Neural cell (in vitro differentiated cells): ENCODE measurements at regions not wholly inside any gene's neighbourhood (a gene's known extent, or its start where the extent isn't known, plus 50 kb on each side); places are given as distances from the start of the nearest gene placed in this dataset.

Experiments used
- H2AFZ ChIP-seq: fragments of 200-600, 300-800 bp; sonication (generic), shearing (Covaris generic); 2 replicates; pipeline ENCODE4 v1.6.0; 2014; ENCODE audit warnings: low read depth, mild to moderate bottlenecking, antibody characterized with exemption, low read length, moderate library complexity
- H3F3A ChIP-seq: fragments of 200-600 bp; shearing (Covaris generic); 2 replicates; pipeline ENCODE4 v1.6.1; 2016; ENCODE audit warnings: mild to moderate bottlenecking, moderate library complexity, mixed read lengths, antibody characterized with exemption, low read length; ENCODE audit not compliant: insufficient read depth, poor library complexity, severe bottlenecking
- H3K27ac ChIP-seq: fragments of 200-600, 300-800 bp; sonication (generic), shearing (Covaris generic); 2 replicates; pipeline ENCODE4 v1.5.1; 2014; ENCODE audit warnings: mild to moderate bottlenecking, low read length, moderate library complexity
- H3K27me3 ChIP-seq: fragments of 300-800, 200-600 bp; sonication (generic), shearing (Covaris generic); 2 replicates; pipeline ENCODE4 v1.6.0; 2014; ENCODE audit warnings: mild to moderate bottlenecking, low read depth, low read length, moderate library complexity; ENCODE audit not compliant: insufficient read depth
- H3K36me3 ChIP-seq: fragments of 300-800, 200-600 bp; sonication (generic), shearing (Covaris generic); 2 replicates; pipeline ENCODE4 v1.5.1; 2014; ENCODE audit warnings: mild to moderate bottlenecking, antibody characterized with exemption, low read length, moderate library complexity; ENCODE audit not compliant: insufficient read depth
- H3K4me2 ChIP-seq: fragments of 300-800, 200-600 bp; sonication (generic), shearing (Covaris generic); 2 replicates; pipeline ENCODE4 v1.6.0; 2014; ENCODE audit warnings: mild to moderate bottlenecking, low read length
- H3K4me3 ChIP-seq: fragments of 300-800, 200-600 bp; sonication (generic), shearing (Covaris generic); 2 replicates; pipeline ENCODE4 v1.5.1; 2014; ENCODE audit warnings: mild to moderate bottlenecking, low read length, moderate library complexity
- H3K79me2 ChIP-seq: fragments of 200-600 bp; shearing (Covaris generic); replicated peaks from 2 replicates; pipeline ENCODE4 v1.6.0; 2014; ENCODE audit warnings: mild to moderate bottlenecking, low read length, moderate library complexity; ENCODE audit not compliant: insufficient read depth
- H3K9ac ChIP-seq: fragments of 300-800, 200-600 bp; sonication (generic), shearing (Covaris generic); 2 replicates; pipeline ENCODE4 v1.6.1; 2016; ENCODE audit warnings: mild to moderate bottlenecking, low read length, mixed read lengths
- H3K9me2 ChIP-seq: fragments of 200-600 bp; shearing (Covaris generic); 2 replicates; pipeline ENCODE4 v1.6.1; 2016; ENCODE audit warnings: mild to moderate bottlenecking, low read length, mixed read lengths; ENCODE audit not compliant: insufficient read depth
- H3K9me3 ChIP-seq: fragments of 200-600, 300-800 bp; sonication (generic), shearing (Covaris generic); 2 replicates; pipeline ENCODE4 v1.6.1; 2016; ENCODE audit warnings: mild to moderate bottlenecking, mixed run types, low read length, moderate library complexity, mixed read lengths
- H4K20me1 ChIP-seq: fragments of 200-600 bp; shearing (Covaris generic); 2 replicates; pipeline ENCODE4 v1.6.1; 2016; ENCODE audit warnings: mild to moderate bottlenecking, mixed run types; ENCODE audit not compliant: insufficient read depth
- EP300 ChIP-seq: fragments of 450-650 bp; conservative IDR thresholded peaks from 2 replicates; pipeline ENCODE4 v1.6.1; 2014; ENCODE audit warnings: antibody characterized with exemption, mild to moderate bottlenecking, moderate library complexity; ENCODE audit not compliant: poor library complexity, severe bottlenecking
- EZH2 ChIP-seq: fragments of 200-600, 300-800 bp; shearing (Covaris generic), sonication (generic); IDR thresholded peaks from 2 replicates; pipeline ENCODE4 v1.6.1; 2014; ENCODE audit warnings: antibody characterized with exemption, low read length, borderline replicate concordance, mild to moderate bottlenecking; ENCODE audit not compliant: insufficient read depth, poor library complexity, severe bottlenecking
- MXI1 ChIP-seq: fragments of 450-650 bp; conservative IDR thresholded peaks from 2 replicates; pipeline ENCODE4 v1.6.1; 2014; ENCODE audit warnings: antibody characterized with exemption, mild to moderate bottlenecking; ENCODE audit not compliant: poor library complexity, severe bottlenecking
- POLR2AphosphoS5 ChIP-seq: IDR thresholded peaks from 2 replicates; pipeline ENCODE4 v1.6.1; 2012
- RAD21 ChIP-seq: fragments of 450-650 bp; conservative IDR thresholded peaks from 2 replicates; pipeline ENCODE4 v1.6.1; 2014; ENCODE audit warnings: antibody characterized with exemption, mild to moderate bottlenecking, moderate library complexity
- REST ChIP-seq: IDR thresholded peaks from 2 replicates; pipeline ENCODE4 v1.6.1; 2012; ENCODE audit warnings: borderline replicate concordance
- SMC3 ChIP-seq: fragments of 450-650 bp; conservative IDR thresholded peaks from 2 replicates; pipeline ENCODE4 v1.6.1; 2014; ENCODE audit warnings: antibody characterized with exemption, mild to moderate bottlenecking, moderate library complexity; ENCODE audit not compliant: poor library complexity
- TAF1 ChIP-seq: IDR thresholded peaks from 2 replicates; pipeline ENCODE4 v1.6.1; 2012; ENCODE audit warnings: low read depth
- TF ChIP-seq, protein P1 (sequence below): fragments of 450-650 bp; IDR thresholded peaks from 2 replicates; pipeline ENCODE4 v1.5.1; 2014; ENCODE audit warnings: antibody characterized with exemption, mild to moderate bottlenecking, moderate library complexity; ENCODE audit not compliant: poor library complexity, severe bottlenecking

- H3K9me2 ChIP-seq: no peaks in the 10 kb centered on the region
- H4K20me1 ChIP-seq: no peaks in the 10 kb centered on the region
- no peaks in the 10 kb centered on the region for H3K79me2 ChIP-seq
- H3K36me3 ChIP-seq: no peaks in the 10 kb centered on the region
- no peak for TF ChIP-seq POLR2AphosphoS5
- no peak for TF ChIP-seq MXI1
- no peak for TF ChIP-seq REST
- TF ChIP-seq, protein P1, sequence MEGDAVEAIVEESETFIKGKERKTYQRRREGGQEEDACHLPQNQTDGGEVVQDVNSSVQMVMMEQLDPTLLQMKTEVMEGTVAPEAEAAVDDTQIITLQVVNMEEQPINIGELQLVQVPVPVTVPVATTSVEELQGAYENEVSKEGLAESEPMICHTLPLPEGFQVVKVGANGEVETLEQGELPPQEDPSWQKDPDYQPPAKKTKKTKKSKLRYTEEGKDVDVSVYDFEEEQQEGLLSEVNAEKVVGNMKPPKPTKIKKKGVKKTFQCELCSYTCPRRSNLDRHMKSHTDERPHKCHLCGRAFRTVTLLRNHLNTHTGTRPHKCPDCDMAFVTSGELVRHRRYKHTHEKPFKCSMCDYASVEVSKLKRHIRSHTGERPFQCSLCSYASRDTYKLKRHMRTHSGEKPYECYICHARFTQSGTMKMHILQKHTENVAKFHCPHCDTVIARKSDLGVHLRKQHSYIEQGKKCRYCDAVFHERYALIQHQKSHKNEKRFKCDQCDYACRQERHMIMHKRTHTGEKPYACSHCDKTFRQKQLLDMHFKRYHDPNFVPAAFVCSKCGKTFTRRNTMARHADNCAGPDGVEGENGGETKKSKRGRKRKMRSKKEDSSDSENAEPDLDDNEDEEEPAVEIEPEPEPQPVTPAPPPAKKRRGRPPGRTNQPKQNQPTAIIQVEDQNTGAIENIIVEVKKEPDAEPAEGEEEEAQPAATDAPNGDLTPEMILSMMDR: no peak
- TF ChIP-seq EP300: no peak
- TF ChIP-seq SMC3: no peak
- TF ChIP-seq TAF1: no peak
- TF ChIP-seq EZH2: no peak
- no peak for TF ChIP-seq RAD21
- peaks cover 1% of the 10 kb centered on the region for H3K9me3 ChIP-seq
- no peak overlapping the region for H3K27ac ChIP-seq
- no peak overlapping the region for H2AFZ ChIP-seq
- no peaks in the 10 kb centered on the region for H3F3A ChIP-seq
- no peak overlapping the region for H3K4me2 ChIP-seq
- no peak overlapping the region for H3K4me3 ChIP-seq
- no peak overlapping the region for H3K9ac ChIP-seq
- H3K27me3 ChIP-seq: no peaks in the 10 kb centered on the region
Measured at GRCh38 chr21:32112195-32112594, 166.7 kb downstream of the MIS18A start.

GRCh38 chr21:32108566-32108965 lies 170.3 kb downstream of the MIS18A start:
- H3K4me2 ChIP-seq: no peak overlapping the region
- H3K9ac ChIP-seq: no peak overlapping the region
- H3K27ac ChIP-seq: no peak overlapping the region
- TF ChIP-seq EP300 (no peak), EZH2 (no peak), TAF1 (no peak), POLR2AphosphoS5 (no peak), RAD21 (no peak), SMC3 (no peak), MXI1 (no peak), REST (no peak)
- TF ChIP-seq, protein P1: no peak
- H3K79me2 ChIP-seq: no peaks in the 10 kb centered on the region
- H3K4me3 ChIP-seq: no peak overlapping the region
- no peaks in the 10 kb centered on the region for H3F3A ChIP-seq
- H3K9me3 ChIP-seq: peaks cover 5% of the 10 kb centered on the region
- no peaks in the 10 kb centered on the region for H3K9me2 ChIP-seq
- H2AFZ ChIP-seq: no peak overlapping the region
- no peaks in the 10 kb centered on the region for H3K27me3 ChIP-seq
- H3K36me3 ChIP-seq: no peaks in the 10 kb centered on the region
- no peaks in the 10 kb centered on the region for H4K20me1 ChIP-seq
